ENCODE measurements at regions not wholly inside any gene's neighbourhood (a gene's known extent, or its start where the extent isn't known, plus 50 kb on each side); places are given as distances from the start of the nearest gene placed in this dataset.

- H3K79me1 ChIP-seq (ENCODE audit: low read depth, low read length): no peaks in the 10 kb centered on the region
- H2BK5ac ChIP-seq (ENCODE audit: low read depth, low read length): no peak overlapping the region
- no peak overlapping the region for H4K91ac ChIP-seq (replicated peaks; ENCODE audit: insufficient read length, low read length)
- no peaks in the 10 kb centered on the region for H3K27me3 ChIP-seq (replicated peaks in 1 of 4; ENCODE audit: control insufficient read depth in 3 of 4, extremely low read depth in 1 of 4, insufficient read depth in 3 of 4, low read length in 3 of 4)
- H4K8ac ChIP-seq (ENCODE audit: extremely low read depth, insufficient read depth, low read length): no peak overlapping the region
- no peak overlapping the region for H2AK5ac ChIP-seq (ENCODE audit: low read depth, low read length)
- H2BK20ac ChIP-seq (ENCODE audit: low read length): no peak overlapping the region
- H2BK12ac ChIP-seq (ENCODE audit: low read depth, low read length): no peak overlapping the region
- H3K4me3 ChIP-seq (ENCODE audit: extremely low read depth in 1 of 4, insufficient read depth in 2 of 4, low read depth in 3 of 4, low read length in 4 of 4): no peak overlapping the region
- H3K79me2 ChIP-seq (ENCODE audit: control insufficient read depth in 1 of 2, insufficient read depth in 2 of 2, low read length in 2 of 2): no peaks in the 10 kb centered on the region
- TF ChIP-seq JUN (IDR thresholded peaks at IDR 0.05; ENCODE audit: low read depth, low read length) (no peak), TCF12 (IDR thresholded peaks at IDR 0.05; ENCODE audit: low read depth, low read length) (no peak), JUND (IDR thresholded peaks at IDR 0.05; ENCODE audit: low read length) (no peak), CHD2 (IDR thresholded peaks at IDR 0.05; ENCODE audit: low read length) (no peak), SIN3A (conservative IDR thresholded peaks at IDR 0.05 in 1 of 2, IDR thresholded peaks at IDR 0.05 in 1 of 2; ENCODE audit: low read depth in 1 of 2, low read length in 2 of 2) (no peak), SP1 (IDR thresholded peaks at IDR 0.05; ENCODE audit: low read depth, low read length) (no peak), ZNF274 (IDR thresholded peaks at IDR 0.05; ENCODE audit: borderline replicate concordance, extremely low read depth, low read length) (no peak)
- no peak overlapping the region for H3K4ac ChIP-seq (replicated peaks; ENCODE audit: insufficient read length, low read depth, low read length)
- H3K9ac ChIP-seq (replicated peaks in 1 of 4; ENCODE audit: extremely low read depth in 1 of 4, low read depth in 3 of 4, low read length in 3 of 4): no peak overlapping the region
- no peak overlapping the region for H2BK15ac ChIP-seq (ENCODE audit: low read length)
- no peak overlapping the region for H4K5ac ChIP-seq (ENCODE audit: insufficient read length, low read depth, low read length)
- H2BK120ac ChIP-seq (replicated peaks; ENCODE audit: low read depth, low read length): no peak overlapping the region
- H3K9me3 ChIP-seq (ENCODE audit: insufficient read depth in 2 of 2, low read depth in 1 of 2, low read length in 1 of 2): no peaks in the 10 kb centered on the region
- H3K23me2 ChIP-seq (ENCODE audit: low read depth, low read length): no peaks in the 10 kb centered on the region
- no peak overlapping the region for H3K27ac ChIP-seq (ENCODE audit: low read depth, low read length)
- 86% methylated on average over 1 of the region's 1 CpG; no CpG with 5 or more reads in 1 of the 2 experiments for WGBS, 2 experiments (ENCODE audit: extremely low coverage in 1 of 2, insufficient coverage in 1 of 2, insufficient read length in 1 of 2, insufficient replicate concordance in 2 of 2, low coverage in 1 of 2, low lambda C conversion rate in 2 of 2, missing lambda C conversion rate in 1 of 2)
- no peak overlapping the region for H2AFZ ChIP-seq (ENCODE audit: low read length)
- POLR2A ChIA-PET (ENCODE audit: partially characterized antibody): no interaction called here
- DNase-seq (ENCODE audit: low read depth in 1 of 2, low spot score in 2 of 2): no peak
- no peaks in the 10 kb centered on the region for H3K4me1 ChIP-seq (replicated peaks in 1 of 4; ENCODE audit: control insufficient read depth in 3 of 4, insufficient read depth in 4 of 4, low read length in 3 of 4)
- no peak overlapping the region for H3K23ac ChIP-seq (ENCODE audit: insufficient read length)
- H4K20me1 ChIP-seq (replicated peaks in 1 of 2; ENCODE audit: control insufficient read depth in 1 of 2, insufficient read depth in 2 of 2, low read length in 2 of 2): no peaks in the 10 kb centered on the region
- CTCF ChIA-PET (ENCODE audit: partially characterized antibody): interaction anchor here (0.8 kb wide), 1 partner anchor 46 kb away, joined by 3 read pairs; no protein-coding TSS in a partner anchor
- no peak for FAIRE-seq
- no peak overlapping the region for H3K56ac ChIP-seq (replicated peaks; ENCODE audit: insufficient read length, low read depth, low read length)
- H3K36me3 ChIP-seq (ENCODE audit: control insufficient read depth in 2 of 4, insufficient read depth in 4 of 4, low read length in 3 of 4): no peaks in the 10 kb centered on the region
- H3K14ac ChIP-seq (ENCODE audit: insufficient read length): no peak overlapping the region
- no peak overlapping the region for H3K18ac ChIP-seq (ENCODE audit: extremely low read depth, low read length)
- no peak overlapping the region for H3K4me2 ChIP-seq (ENCODE audit: insufficient read depth in 1 of 2, low read depth in 2 of 2, low read length in 2 of 2)
These were observed 147.7 kb downstream of the SREK1 start for GRCh38 chr5:66291771-66292170.
